ENCODE measurements at regions not wholly inside any gene's neighbourhood (a gene's known extent, or its start where the extent isn't known, plus 50 kb on each side); places are given as distances from the start of the nearest gene placed in this dataset.
"Not testable (repeated sequence)": the region's sequence is repeated elsewhere in the genome, so short reads cannot be mapped to it uniquely, and the experiment has no call there.

- H3K4me3 ChIP-seq (ENCODE audit: low read depth, low read length); DNase-seq (ENCODE audit: low read depth): not testable (repeated sequence)
Observed at GRCh38 chr5:134471858-134472449, 53.5 kb upstream of the JADE2 start.

- no peak overlapping the region for H3K4me3 ChIP-seq (ENCODE audit: low read depth, low read length)
- DNase-seq (ENCODE audit: low read depth): no peak
- no peak for TF ChIP-seq CTCF (IDR thresholded peaks at IDR 0.05; ENCODE audit: insufficient read depth, low read depth, low read length)
Observed at GRCh38 chr5:134468921-134469400, 56.5 kb upstream of the JADE2 start.

- TF ChIP-seq CTCF (IDR thresholded peaks at IDR 0.05; ENCODE audit: insufficient read depth, low read depth, low read length): no peak
- H3K4me3 ChIP-seq (ENCODE audit: low read depth, low read length): no peak overlapping the region
Observed at GRCh38 chr5:134467231-134467630, 55.5 kb upstream of the CDKN2AIPNL start.

GRCh38 chr5:134466241-134467069 is 54.8 kb upstream of the CDKN2AIPNL start:
- no peak for TF ChIP-seq CTCF (IDR thresholded peaks at IDR 0.05; ENCODE audit: insufficient read depth, low read depth, low read length)
- H3K4me3 ChIP-seq (ENCODE audit: low read depth, low read length): peak overlapping the region; percentile 61
- DNase-seq (ENCODE audit: low read depth): peak; percentile 98

More at GRCh38 chr5:134467231-134467630, 55.5 kb upstream of the CDKN2AIPNL start:
- DNase-seq (ENCODE audit: low read depth): no peak

GRCh38 chr5:134465816-134466240 is 54.1 kb upstream of the CDKN2AIPNL start:
- peak overlapping the region; percentile 61 for H3K4me3 ChIP-seq (ENCODE audit: low read depth, low read length)
- peak; percentile 97 for DNase-seq (ENCODE audit: low read depth)
- TF ChIP-seq CTCF (IDR thresholded peaks at IDR 0.05; ENCODE audit: insufficient read depth, low read depth, low read length): no peak

- no peak for TF ChIP-seq CTCF (IDR thresholded peaks at IDR 0.05; ENCODE audit: insufficient read depth, low read depth, low read length)
- no peak overlapping the region for H3K4me3 ChIP-seq (ENCODE audit: low read depth, low read length)
- no peak for DNase-seq (ENCODE audit: low read depth)
Observed at GRCh38 chr5:134464988-134465815, 53.5 kb upstream of the CDKN2AIPNL start.

Measured in fibroblast of villous mesenchyme (primary cell).